Suprapubic skin (tissue), 4 donors: ENCODE measurements at regions not wholly inside any gene's neighbourhood (a gene's known extent, or its start where the extent isn't known, plus 50 kb on each side); places are given as distances from the start of the nearest gene placed in this dataset.

Source experiments
- CTCF ChIP-seq, 2 donors: fragments of 200-600 bp in 1 of 2; fragments of 450-650 bp in 1 of 2; sonication (generic) in 1 of 2; IDR thresholded peaks; one replicate each; pipeline ENCODE4 v1.5.1; 2016 to 2019; ENCODE audit warnings: antibody characterized with exemption in 2 of 2, mild to moderate bottlenecking in 1 of 2, moderate library complexity in 1 of 2
- EP300 ChIP-seq: sonication (generic); formaldehyde crosslinking; IDR thresholded peaks from one replicate; pipeline ENCODE4 v1.6.1; 2017; ENCODE audit warnings: antibody characterized with exemption
- POLR2A ChIP-seq, 2 donors: fragments of 450-650 bp; IDR thresholded peaks; one replicate each; pipeline ENCODE4 v1.6.1; 2017; ENCODE audit warnings: antibody characterized with exemption in 2 of 2, mild to moderate bottlenecking in 2 of 2, moderate library complexity in 2 of 2
- POLR2AphosphoS5 ChIP-seq, 3 donors: sonication (generic); formaldehyde crosslinking; IDR thresholded peaks; one replicate each; pipeline ENCODE4 v1.6.1; 2017; ENCODE audit warnings: antibody characterized with exemption in 3 of 3

- TF ChIP-seq CTCF (IDR thresholded peaks at IDR 0.05), result no peak
- no peak for TF ChIP-seq EP300
- no peak for TF ChIP-seq POLR2A (IDR thresholded peaks at IDR 0.05)
- no peak for TF ChIP-seq POLR2AphosphoS5 (IDR thresholded peaks at IDR 0.05)
These were observed 480.6 kb upstream of the HS6ST1 start for GRCh38 chr2:128799284-128799552.
